ENCODE measurements at regions not wholly inside any gene's neighbourhood (a gene's known extent, or its start where the extent isn't known, plus 50 kb on each side); places are given as distances from the start of the nearest gene placed in this dataset.

DNA sequence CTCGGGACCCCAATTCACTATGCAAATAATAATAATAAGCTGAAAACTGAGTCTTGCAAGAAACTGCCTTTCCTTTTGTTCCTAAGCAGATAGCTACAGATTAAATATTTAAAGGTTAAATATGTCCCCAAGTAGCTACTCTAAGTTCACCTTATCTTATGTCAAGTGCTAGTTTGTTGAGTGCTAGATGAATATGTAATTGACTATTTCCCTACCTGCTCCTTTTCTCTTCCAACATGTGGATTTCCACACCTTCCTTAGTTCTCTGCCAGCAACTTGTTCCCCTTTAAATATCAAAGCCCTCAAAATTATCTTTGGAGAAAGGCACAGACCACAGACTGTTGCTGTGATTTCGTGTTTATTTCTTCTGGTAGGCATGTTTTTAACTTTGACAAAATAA lies 709.2 kb upstream of the SLITRK1 start:
- TF ChIP-seq, protein P1, sequence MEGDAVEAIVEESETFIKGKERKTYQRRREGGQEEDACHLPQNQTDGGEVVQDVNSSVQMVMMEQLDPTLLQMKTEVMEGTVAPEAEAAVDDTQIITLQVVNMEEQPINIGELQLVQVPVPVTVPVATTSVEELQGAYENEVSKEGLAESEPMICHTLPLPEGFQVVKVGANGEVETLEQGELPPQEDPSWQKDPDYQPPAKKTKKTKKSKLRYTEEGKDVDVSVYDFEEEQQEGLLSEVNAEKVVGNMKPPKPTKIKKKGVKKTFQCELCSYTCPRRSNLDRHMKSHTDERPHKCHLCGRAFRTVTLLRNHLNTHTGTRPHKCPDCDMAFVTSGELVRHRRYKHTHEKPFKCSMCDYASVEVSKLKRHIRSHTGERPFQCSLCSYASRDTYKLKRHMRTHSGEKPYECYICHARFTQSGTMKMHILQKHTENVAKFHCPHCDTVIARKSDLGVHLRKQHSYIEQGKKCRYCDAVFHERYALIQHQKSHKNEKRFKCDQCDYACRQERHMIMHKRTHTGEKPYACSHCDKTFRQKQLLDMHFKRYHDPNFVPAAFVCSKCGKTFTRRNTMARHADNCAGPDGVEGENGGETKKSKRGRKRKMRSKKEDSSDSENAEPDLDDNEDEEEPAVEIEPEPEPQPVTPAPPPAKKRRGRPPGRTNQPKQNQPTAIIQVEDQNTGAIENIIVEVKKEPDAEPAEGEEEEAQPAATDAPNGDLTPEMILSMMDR (IDR thresholded peaks at IDR 0.05), result no peak
- no peak for TF ChIP-seq POLR2A (IDR thresholded peaks at IDR 0.05)

All from esophagus squamous epithelium (tissue), 4 donors.